ENCODE measurements at regions not wholly inside any gene's neighbourhood (a gene's known extent, or its start where the extent isn't known, plus 50 kb on each side); places are given as distances from the start of the nearest gene placed in this dataset.

DNA sequence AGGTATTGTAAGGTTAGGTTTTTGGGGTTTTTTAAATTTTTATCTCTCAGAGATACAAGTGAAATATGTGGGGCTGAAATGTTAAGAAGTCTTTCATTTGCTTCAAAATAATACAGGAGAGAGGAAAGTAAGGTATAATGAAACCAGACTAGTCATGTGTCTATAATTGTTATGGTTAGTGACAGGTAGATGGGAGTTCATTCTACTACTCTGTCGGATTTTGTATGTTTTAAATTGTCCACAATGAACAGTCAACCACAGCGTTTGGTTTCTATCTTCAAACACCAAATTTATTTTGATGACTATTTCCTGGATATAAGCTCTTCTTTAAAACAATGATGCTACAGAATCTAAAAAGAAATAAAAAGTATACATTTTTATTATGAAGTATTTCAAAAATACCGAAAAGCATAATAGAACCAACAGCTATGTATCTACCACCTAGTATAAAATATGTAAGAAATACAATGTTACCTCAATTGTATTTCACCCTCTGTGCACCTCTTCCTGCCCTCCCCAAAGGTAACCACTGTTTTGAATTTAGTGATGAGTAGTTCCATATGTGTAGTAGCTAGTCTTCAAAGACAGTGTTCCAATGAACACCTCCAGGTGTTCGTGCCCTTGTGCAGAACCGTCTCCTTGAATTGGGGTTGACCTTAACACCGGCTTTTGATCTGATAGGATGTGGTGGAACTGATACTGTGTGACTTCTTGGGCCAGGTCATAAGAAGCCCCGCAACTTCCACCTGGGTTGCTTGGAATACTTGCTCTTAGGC is 74.8 kb upstream of the CDK1 start:
- no peak overlapping the region for H3K4me3 ChIP-seq (ENCODE audit: low read length)
- TF ChIP-seq, protein P1, sequence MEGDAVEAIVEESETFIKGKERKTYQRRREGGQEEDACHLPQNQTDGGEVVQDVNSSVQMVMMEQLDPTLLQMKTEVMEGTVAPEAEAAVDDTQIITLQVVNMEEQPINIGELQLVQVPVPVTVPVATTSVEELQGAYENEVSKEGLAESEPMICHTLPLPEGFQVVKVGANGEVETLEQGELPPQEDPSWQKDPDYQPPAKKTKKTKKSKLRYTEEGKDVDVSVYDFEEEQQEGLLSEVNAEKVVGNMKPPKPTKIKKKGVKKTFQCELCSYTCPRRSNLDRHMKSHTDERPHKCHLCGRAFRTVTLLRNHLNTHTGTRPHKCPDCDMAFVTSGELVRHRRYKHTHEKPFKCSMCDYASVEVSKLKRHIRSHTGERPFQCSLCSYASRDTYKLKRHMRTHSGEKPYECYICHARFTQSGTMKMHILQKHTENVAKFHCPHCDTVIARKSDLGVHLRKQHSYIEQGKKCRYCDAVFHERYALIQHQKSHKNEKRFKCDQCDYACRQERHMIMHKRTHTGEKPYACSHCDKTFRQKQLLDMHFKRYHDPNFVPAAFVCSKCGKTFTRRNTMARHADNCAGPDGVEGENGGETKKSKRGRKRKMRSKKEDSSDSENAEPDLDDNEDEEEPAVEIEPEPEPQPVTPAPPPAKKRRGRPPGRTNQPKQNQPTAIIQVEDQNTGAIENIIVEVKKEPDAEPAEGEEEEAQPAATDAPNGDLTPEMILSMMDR (IDR thresholded peaks at IDR 0.05; ENCODE audit: insufficient read depth, low read depth, low read length, missing control alignments): no peak
- DNase-seq (ENCODE audit: low read depth): no peak

GRCh38 chr10:60687679-60688078 is 90.6 kb upstream of the CDK1 start:
- TF ChIP-seq, protein P1 (IDR thresholded peaks at IDR 0.05; ENCODE audit: insufficient read depth, low read depth, low read length, missing control alignments): no peak
- H3K4me3 ChIP-seq (ENCODE audit: low read length): no peak overlapping the region

DNA sequence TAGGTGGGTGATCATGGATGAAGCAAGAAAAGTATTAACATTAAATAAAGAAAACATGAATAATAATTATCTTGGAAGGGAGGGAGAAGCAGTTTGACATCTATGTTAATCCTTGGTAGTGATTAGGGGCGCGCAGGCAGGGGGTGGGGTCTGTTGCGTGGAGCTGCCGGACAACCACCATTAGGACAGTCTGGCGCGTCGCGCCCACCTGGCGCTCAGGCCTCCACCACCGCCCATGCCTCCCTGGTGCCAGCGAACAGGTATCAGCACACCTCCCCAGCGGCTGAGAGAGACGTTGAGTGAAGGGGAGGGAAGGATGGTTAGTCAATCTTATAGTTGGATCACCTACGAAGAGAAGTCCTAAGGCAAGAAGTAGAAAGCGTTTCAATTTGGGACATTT is 94.2 kb upstream of the CDK1 start:
- H3K4me3 ChIP-seq (ENCODE audit: low read length): no peak overlapping the region
- no peak for DNase-seq (ENCODE audit: low read depth)
- TF ChIP-seq, protein P1 (IDR thresholded peaks at IDR 0.05; ENCODE audit: insufficient read depth, low read depth, low read length, missing control alignments): no peak

More at GRCh38 chr10:60687679-60688078, 90.6 kb upstream of the CDK1 start:
- DNase-seq (ENCODE audit: low read depth): no peak

DNA sequence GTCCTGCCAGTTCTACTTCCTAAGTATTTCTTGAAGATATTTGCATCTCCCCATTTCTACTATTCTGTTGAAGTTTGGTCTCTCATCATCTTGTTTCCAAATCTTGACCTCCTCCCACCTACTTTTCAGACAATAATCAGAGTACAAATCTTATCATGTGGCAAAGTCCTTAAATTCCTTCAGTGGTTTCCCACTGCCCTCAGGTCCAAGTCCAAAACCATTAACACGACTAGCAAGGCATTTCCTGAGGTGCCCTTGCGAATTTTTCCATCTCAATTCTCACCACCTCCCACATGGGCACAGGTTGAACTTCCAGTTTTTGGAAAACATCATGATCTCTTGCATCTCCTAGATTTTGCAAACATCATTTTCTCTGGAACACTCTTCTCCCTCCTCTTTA is 97.2 kb upstream of the CDK1 start:
- DNase-seq (ENCODE audit: low read depth): no peak
- no peak overlapping the region for H3K4me3 ChIP-seq (ENCODE audit: low read length)
- TF ChIP-seq, protein P1 (IDR thresholded peaks at IDR 0.05; ENCODE audit: insufficient read depth, low read depth, low read length, missing control alignments): no peak

DNA sequence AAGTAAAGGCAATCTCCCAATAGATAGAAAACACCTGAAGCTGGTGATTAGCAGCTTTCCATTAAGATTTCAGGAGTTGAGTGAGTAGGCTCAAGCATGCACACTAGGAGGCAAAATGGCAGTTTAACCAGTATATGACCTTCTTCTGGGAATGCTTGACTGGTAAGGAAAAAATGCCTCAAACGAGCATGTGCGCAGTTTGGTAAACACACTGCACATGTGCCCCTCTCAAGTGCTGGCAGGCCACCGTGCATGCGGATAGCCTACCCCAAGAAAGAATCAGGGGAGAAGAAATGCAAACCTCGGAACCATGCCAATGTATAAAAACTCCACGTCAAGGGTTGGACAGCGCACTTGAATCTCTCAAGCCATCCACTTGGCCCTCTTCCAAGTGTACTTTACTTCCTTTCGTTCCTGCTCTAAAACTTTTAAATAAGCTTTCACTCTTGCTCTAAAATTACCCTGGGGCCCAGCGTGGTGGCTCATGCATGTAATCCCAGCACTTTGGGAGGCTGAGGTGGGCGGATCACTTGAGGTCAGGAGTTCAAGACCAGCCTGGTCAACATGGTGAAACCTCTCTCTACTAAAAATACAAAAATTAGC is 98.8 kb upstream of the CDK1 start:
- no peak for DNase-seq (ENCODE audit: low read depth)
- TF ChIP-seq, protein P1 (IDR thresholded peaks at IDR 0.05; ENCODE audit: insufficient read depth, low read depth, low read length, missing control alignments): no peak
- no peak overlapping the region for H3K4me3 ChIP-seq (ENCODE audit: low read length)

GRCh38 chr10:60678978-60679377 is 99.3 kb upstream of the CDK1 start:
- DNase-seq (ENCODE audit: low read depth): no peak
- TF ChIP-seq, protein P1 (IDR thresholded peaks at IDR 0.05; ENCODE audit: insufficient read depth, low read depth, low read length, missing control alignments): no peak
- H3K4me3 ChIP-seq (ENCODE audit: low read length): no peak overlapping the region

Data from epithelial cell of esophagus (primary cell).